ENCODE measurements at regions not wholly inside any gene's neighbourhood (a gene's known extent, or its start where the extent isn't known, plus 50 kb on each side); places are given as distances from the start of the nearest gene placed in this dataset.

DNA sequence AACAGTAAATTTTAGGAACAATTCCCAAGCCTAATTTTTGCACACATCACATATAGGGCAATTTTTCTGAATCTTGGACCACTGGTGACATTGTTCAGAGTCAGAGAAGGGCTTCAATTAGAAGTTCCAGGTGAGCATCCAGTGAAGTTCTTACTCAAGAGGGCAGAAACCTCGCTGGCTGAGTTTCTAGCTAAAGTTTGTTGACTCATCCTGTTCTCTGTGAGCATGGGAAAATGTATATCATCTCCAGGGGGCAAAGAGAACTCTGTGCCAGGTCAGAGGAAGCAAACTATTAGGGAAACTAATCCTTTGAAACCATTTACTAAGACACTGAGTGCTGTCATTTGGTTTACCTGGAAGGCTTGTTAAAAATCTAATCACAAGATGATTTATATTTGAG is 695.6 kb upstream of the IGFBP3 start:
- no peak for DNase-seq (ENCODE audit: low spot score)
- TF ChIP-seq, protein P1, sequence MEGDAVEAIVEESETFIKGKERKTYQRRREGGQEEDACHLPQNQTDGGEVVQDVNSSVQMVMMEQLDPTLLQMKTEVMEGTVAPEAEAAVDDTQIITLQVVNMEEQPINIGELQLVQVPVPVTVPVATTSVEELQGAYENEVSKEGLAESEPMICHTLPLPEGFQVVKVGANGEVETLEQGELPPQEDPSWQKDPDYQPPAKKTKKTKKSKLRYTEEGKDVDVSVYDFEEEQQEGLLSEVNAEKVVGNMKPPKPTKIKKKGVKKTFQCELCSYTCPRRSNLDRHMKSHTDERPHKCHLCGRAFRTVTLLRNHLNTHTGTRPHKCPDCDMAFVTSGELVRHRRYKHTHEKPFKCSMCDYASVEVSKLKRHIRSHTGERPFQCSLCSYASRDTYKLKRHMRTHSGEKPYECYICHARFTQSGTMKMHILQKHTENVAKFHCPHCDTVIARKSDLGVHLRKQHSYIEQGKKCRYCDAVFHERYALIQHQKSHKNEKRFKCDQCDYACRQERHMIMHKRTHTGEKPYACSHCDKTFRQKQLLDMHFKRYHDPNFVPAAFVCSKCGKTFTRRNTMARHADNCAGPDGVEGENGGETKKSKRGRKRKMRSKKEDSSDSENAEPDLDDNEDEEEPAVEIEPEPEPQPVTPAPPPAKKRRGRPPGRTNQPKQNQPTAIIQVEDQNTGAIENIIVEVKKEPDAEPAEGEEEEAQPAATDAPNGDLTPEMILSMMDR (IDR thresholded peaks at IDR 0.05; ENCODE audit: extremely low read depth, missing control alignments), result no peak

DNA sequence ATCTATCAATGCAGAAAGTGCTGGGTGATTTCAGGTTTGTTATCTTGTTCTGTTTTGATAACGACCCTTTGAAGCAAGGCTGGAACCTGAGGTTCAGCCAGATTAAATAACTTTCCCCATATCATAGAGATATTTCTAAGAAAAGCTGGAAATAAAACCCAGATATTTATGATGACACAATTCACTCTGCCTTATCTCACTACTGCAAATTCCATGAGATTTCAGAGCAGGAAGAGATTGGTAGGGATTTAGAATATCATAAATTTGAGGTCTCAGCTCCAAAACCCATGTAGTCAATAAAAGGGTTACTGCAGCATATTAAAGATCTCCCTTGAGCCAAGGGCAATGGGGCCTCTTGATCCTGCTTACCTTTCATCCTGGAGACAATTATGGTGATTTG is 692.5 kb upstream of the IGFBP3 start:
- TF ChIP-seq, protein P1 (IDR thresholded peaks at IDR 0.05; ENCODE audit: extremely low read depth, missing control alignments), result no peak
- DNase-seq (ENCODE audit: low spot score), result no peak

DNA sequence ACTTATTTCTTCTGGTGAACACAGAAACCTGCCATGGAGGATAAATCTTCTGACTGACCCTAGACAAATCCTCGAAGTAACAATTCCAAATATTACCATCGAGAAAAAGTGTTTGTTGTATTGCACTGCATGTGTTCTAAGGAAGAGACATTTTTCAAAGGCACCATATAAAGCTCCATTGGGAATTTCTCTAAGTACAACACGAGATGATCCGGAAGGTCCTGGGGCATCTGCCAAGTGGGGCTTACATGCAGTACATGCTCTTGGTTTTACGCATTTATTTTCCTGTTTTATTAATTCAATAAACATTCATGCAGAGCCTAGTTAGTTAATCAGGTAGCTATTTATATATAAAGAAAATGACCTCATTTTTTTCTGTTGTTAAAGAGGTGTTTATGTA is 692.0 kb upstream of the IGFBP3 start:
- TF ChIP-seq, protein P1 (IDR thresholded peaks at IDR 0.05; ENCODE audit: extremely low read depth, missing control alignments), result no peak
- DNase-seq (ENCODE audit: low spot score), result no peak

DNA sequence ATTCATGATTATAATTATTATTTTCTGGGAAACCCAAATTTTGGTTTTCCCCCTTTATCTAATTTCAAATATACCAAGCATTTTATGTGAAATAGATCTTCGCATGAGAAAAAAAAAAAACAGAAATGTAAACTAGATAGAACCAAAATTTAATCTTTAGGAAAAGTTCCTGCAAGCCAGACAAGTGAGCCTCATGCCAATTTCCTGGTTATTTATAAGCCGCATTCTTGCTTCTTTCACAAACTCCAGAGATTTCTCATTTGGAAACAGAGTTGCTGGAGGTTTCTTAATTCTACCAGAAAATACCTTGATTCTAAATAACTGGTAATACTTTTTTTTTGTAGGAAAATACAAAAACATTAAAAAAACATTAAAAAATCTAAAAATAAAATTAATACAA is 690.4 kb upstream of the IGFBP3 start:
- DNase-seq (ENCODE audit: low spot score), result no peak
- TF ChIP-seq, protein P1 (IDR thresholded peaks at IDR 0.05; ENCODE audit: extremely low read depth, missing control alignments), result no peak

DNA sequence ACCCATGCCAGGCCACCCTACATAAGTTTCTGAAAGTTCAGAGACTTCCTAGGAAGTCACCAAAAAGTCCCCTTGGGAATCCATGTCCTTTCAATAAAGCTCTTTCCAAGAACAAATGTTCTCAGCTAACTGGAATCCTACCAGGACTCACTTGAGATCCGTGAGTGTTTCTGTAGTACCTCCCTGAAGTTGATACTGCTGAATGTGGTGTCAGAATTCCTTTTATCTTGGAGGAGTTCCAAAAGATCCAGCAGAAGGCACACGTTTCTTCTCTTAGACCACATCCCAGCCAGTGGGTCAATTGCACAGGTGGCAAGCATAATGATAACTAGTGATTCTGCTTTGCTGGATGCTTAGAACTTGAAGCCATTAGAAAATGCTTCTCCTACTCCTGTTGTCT is 689.7 kb upstream of the IGFBP3 start:
- TF ChIP-seq, protein P1 (IDR thresholded peaks at IDR 0.05; ENCODE audit: extremely low read depth, missing control alignments), result no peak
- DNase-seq (ENCODE audit: low spot score), result no peak

DNA sequence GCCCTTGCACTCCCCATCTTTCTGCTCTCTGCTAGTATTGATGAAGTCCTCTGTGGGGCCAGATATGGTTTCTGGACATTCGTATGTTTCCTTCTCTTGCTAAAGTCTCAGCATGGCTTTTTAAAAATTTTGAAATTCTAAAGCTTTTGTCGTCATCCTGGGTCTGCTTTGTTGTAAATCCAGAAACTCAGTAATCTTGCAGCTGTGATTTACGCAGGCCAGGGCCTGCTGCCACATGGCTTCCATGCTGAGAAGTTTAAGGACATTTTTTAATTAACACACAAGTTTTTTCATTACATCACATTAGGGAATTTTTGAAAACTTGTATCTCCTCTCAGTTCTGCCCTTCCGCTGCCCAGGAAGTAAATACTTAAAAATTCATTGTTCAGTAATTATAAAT is 686.1 kb upstream of the IGFBP3 start:
- TF ChIP-seq, protein P1 (IDR thresholded peaks at IDR 0.05; ENCODE audit: extremely low read depth, missing control alignments), result no peak
- DNase-seq (ENCODE audit: low spot score), result no peak

DNA sequence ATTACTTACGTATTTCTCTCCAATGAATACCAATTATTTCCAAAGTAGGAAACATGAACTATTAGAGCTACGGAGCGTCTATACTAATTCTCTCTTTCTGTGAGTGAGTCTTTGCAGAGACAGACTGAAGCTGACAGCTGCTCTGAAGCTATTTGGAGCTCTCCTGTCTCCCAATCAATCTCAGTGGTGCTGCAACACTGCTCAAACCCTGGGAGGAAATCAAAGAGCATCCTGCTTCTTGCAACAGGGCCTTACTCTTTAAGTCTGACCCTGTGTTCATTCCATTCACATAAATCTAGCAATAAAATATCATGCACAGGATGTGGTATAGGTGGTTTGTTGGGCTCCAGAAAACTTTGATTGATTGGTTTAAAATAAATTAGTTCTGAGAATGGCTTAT is 685.7 kb upstream of the IGFBP3 start:
- TF ChIP-seq, protein P1 (IDR thresholded peaks at IDR 0.05; ENCODE audit: extremely low read depth, missing control alignments), result no peak
- DNase-seq (ENCODE audit: low spot score), result no peak
